ENCODE measurements at regions not wholly inside any gene's neighbourhood (a gene's known extent, or its start where the extent isn't known, plus 50 kb on each side); places are given as distances from the start of the nearest gene placed in this dataset.

GRCh38 chr4:67220861-67221260, 324.4 kb downstream of the CENPC start:
- DNase-seq = no peak

- DNase-seq = no peak
Observed at GRCh38 chr4:67218883-67219282, 326.4 kb downstream of the CENPC start.

- no peak for DNase-seq
Observed at GRCh38 chr4:67207941-67208441, 337.3 kb downstream of the CENPC start.

- no peak for DNase-seq
Observed at GRCh38 chr4:67204441-67204840, 340.9 kb downstream of the CENPC start.

- no peak for DNase-seq
Observed at GRCh38 chr4:67201334-67201733, 344.0 kb downstream of the CENPC start.

- DNase-seq = no peak
Observed at GRCh38 chr4:67198727-67199126, 346.6 kb downstream of the CENPC start.

- no peak for DNase-seq
Observed at GRCh38 chr4:67167849-67168248, 377.5 kb downstream of the CENPC start.

- no peak for DNase-seq
Observed at GRCh38 chr4:67162690-67163089, 382.6 kb downstream of the CENPC start.

GRCh38 chr4:67161311-67161710, 384.0 kb downstream of the CENPC start:
- no peak for DNase-seq

GRCh38 chr4:67160394-67160793, 384.9 kb downstream of the CENPC start:
- DNase-seq = no peak

- DNase-seq = no peak
Observed at GRCh38 chr4:67158666-67159065, 386.6 kb downstream of the CENPC start.

GRCh38 chr4:67152976-67153375, 392.3 kb downstream of the CENPC start:
- no peak for DNase-seq

GRCh38 chr4:67151376-67152343, 393.6 kb downstream of the CENPC start:
- no peak for DNase-seq

- no peak for DNase-seq
Observed at GRCh38 chr4:67141586-67141985, 403.7 kb downstream of the CENPC start.

- DNase-seq = no peak
Observed at GRCh38 chr4:67134616-67135015, 410.7 kb downstream of the CENPC start.

GRCh38 chr4:67133162-67133561, 412.1 kb downstream of the CENPC start:
- DNase-seq = no peak

GRCh38 chr4:67131224-67131623, 414.1 kb downstream of the CENPC start:
- DNase-seq = no peak

- DNase-seq = no peak
Observed at GRCh38 chr4:67130411-67130810, 414.9 kb downstream of the CENPC start.

GRCh38 chr4:67126570-67126969, 418.7 kb downstream of the CENPC start:
- DNase-seq = no peak

- DNase-seq = no peak
Observed at GRCh38 chr4:67125636-67126514, 419.4 kb downstream of the CENPC start.

GRCh38 chr4:67124716-67125115, 420.6 kb downstream of the CENPC start:
- no peak for DNase-seq

GRCh38 chr4:67122029-67122428, 423.3 kb downstream of the CENPC start:
- no peak for DNase-seq

GRCh38 chr4:67120369-67120768, 424.9 kb downstream of the CENPC start:
- no peak for DNase-seq

Data from central memory CD4-positive, alpha-beta T cell (primary cell).